Astrocyte of the cerebellum (primary cell): ENCODE measurements at regions not wholly inside any gene's neighbourhood (a gene's known extent, or its start where the extent isn't known, plus 50 kb on each side); places are given as distances from the start of the nearest gene placed in this dataset.

Experiments used
- DNase-seq: peaks from one replicate; pipeline ENCODE4 v3.0.0-alpha.2; 2011; ENCODE audit warnings: low read depth
- H3K4me3 ChIP-seq: 2 replicates; pipeline ENCODE4 v1.5.1; 2011; ENCODE audit warnings: mild to moderate bottlenecking, low read depth, low read length, moderate library complexity
- in situ Hi-C: cut with HindIII; loops from 2 replicates; pipeline ENCODE4 v1.10.0; 2017; ENCODE audit warnings: low sequenced_read_pairs
- TF ChIP-seq, protein P1 (sequence below): IDR thresholded peaks from 2 replicates; pipeline ENCODE4 v1.5.1; 2012; ENCODE audit warnings: low read length, low read depth, moderate library complexity, mild to moderate bottlenecking; ENCODE audit errors: missing control alignments

DNA sequence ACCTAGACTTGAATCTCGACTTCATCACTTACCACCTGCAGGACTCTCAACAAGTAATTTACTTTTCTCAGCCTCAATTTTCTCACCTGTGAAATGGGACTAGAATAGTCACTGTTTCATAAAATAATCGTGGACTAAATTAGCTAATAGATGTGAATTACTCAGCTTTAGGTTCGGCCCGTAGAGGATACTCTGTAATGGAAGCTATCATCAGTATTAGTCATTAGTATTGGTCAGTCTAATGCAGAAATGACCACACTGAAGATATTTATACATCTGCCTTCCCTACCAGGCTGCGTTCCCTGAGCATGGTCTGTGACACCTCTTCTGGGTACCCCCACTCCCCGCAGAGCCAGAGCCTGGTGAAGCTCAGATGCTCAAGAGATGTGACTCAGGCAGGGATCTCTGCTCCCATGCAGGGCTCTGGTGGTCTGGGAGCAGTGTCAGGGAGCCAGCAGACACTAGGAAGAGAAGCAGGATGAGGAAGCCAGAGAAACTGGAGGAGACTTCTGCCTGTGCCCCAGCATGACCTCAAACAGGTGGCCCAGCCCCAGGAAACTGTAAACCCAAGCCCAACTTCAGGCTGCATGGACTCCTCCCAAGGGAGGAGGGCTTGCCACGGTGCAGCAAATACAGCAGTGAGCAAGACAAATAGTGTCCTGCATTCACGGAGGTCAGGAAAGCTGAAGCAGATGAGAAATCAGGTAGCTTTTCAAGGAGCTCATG lies 88.0 kb upstream of the E2F8 start:
- in situ Hi-C loops, result no loop called here
- H3K4me3 ChIP-seq, result no peak overlapping the region
- no peak for DNase-seq
- TF ChIP-seq, protein P1, sequence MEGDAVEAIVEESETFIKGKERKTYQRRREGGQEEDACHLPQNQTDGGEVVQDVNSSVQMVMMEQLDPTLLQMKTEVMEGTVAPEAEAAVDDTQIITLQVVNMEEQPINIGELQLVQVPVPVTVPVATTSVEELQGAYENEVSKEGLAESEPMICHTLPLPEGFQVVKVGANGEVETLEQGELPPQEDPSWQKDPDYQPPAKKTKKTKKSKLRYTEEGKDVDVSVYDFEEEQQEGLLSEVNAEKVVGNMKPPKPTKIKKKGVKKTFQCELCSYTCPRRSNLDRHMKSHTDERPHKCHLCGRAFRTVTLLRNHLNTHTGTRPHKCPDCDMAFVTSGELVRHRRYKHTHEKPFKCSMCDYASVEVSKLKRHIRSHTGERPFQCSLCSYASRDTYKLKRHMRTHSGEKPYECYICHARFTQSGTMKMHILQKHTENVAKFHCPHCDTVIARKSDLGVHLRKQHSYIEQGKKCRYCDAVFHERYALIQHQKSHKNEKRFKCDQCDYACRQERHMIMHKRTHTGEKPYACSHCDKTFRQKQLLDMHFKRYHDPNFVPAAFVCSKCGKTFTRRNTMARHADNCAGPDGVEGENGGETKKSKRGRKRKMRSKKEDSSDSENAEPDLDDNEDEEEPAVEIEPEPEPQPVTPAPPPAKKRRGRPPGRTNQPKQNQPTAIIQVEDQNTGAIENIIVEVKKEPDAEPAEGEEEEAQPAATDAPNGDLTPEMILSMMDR, result no peak

- TF ChIP-seq, protein P1, result no peak
- in situ Hi-C loops, result no loop called here
- DNase-seq, result no peak
- H3K4me3 ChIP-seq, result no peak overlapping the region
Measured at GRCh38 chr11:19327280-19327679, 86.5 kb upstream of the E2F8 start.

DNA sequence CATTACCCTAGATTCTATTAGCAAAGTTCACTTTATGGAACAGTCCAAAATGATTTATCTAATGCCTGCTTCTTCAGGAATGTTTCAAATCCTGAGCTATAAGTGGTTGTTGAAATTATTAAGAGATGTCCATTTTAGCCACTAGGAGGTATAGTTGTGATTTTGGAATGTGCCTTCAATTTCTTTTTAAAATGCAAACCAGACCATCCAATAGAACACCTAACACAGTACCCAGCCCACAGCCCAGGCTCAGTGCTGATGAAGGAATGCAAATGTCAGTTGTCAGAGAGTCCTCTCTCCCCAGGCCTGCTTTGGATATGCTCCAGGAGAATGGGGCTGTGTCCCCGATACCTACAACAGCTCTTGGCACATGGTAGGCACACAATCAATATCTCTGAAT lies 85.8 kb upstream of the E2F8 start:
- DNase-seq, result no peak
- TF ChIP-seq, protein P1, result peak; percentile 30
- no peak overlapping the region for H3K4me3 ChIP-seq
- in situ Hi-C loops, result no loop called here

DNA sequence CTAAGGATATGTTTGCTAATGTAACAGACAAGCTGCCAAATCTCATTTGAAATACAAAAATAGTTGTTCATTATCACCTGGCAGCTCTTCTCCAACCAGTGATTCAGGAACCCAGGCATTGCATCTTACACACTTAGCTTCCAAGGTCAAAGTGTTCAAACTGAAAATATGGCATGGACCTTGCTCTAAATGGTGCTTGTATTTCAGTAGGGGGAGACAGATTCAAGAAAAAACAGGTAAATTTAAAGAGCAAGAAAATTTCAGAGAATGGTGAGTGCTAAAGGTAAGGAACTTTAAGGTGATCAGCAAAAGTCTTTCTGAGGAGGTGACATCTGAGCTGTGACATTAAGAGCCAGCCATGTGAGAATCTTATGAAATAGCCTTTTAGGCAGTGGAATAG lies 82.8 kb upstream of the E2F8 start:
- TF ChIP-seq, protein P1, result peak; percentile 34
- DNase-seq, result no peak
- in situ Hi-C loops, result no loop called here
- no peak overlapping the region for H3K4me3 ChIP-seq

GRCh38 chr11:19321351-19321750 lies 80.6 kb upstream of the E2F8 start:
- TF ChIP-seq, protein P1, result no peak
- no peak overlapping the region for H3K4me3 ChIP-seq
- in situ Hi-C loops, result no loop called here
- DNase-seq, result no peak

- no peak overlapping the region for H3K4me3 ChIP-seq
- TF ChIP-seq, protein P1, result no peak
- in situ Hi-C loops, result no loop called here
- no peak for DNase-seq
Measured at GRCh38 chr11:19320827-19321226, 80.1 kb upstream of the E2F8 start.
